Tibial nerve (tissue), 4 donors: ENCODE measurements at regions not wholly inside any gene's neighbourhood (a gene's known extent, or its start where the extent isn't known, plus 50 kb on each side); places are given as distances from the start of the nearest gene placed in this dataset.

Source experiments
- DNase-seq, 2 donors: peaks; one replicate each; pipeline ENCODE4 v3.0.0-alpha.2; 2019; ENCODE audit warnings: low spot score in 2 of 2
- H3K27ac ChIP-seq, 4 donors: fragments of 200-600 bp; sonication (generic) in 3 of 4; one replicate each; pipeline ENCODE4 v1.5.1; 2017 to 2019; ENCODE audit warnings: mild to moderate bottlenecking in 1 of 4
- H3K27me3 ChIP-seq, 2 donors: fragments of 200-600 bp; sonication (generic) in 1 of 2; one replicate each; pipeline versions ENCODE4 v1.5.1 to v1.6.0; 2017 to 2019
- H3K36me3 ChIP-seq, 3 donors: fragments of 200-600 bp; sonication (generic); one replicate each; pipeline ENCODE4 v1.5.1; 2018 to 2019
- H3K4me1 ChIP-seq, 4 donors: fragments of 200-600 bp; sonication (generic) in 3 of 4; one replicate each; pipeline ENCODE4 v1.5.1; 2017 to 2019
- H3K4me3 ChIP-seq, 4 donors: fragments of 200-600 bp; sonication (generic) in 3 of 4; one replicate each; pipeline ENCODE4 v1.5.1; 2017 to 2019; ENCODE audit warnings: mild to moderate bottlenecking in 1 of 4, moderate library complexity in 1 of 4
- H3K9me3 ChIP-seq, 4 donors: fragments of 200-600 bp; sonication (generic) in 3 of 4; one replicate each; pipeline ENCODE4 v1.5.1; 2017 to 2019
- EP300 ChIP-seq, 2 donors: sonication (generic); formaldehyde crosslinking; IDR thresholded peaks; one replicate each; pipeline ENCODE4 v1.6.1; 2017; ENCODE audit warnings: antibody characterized with exemption in 2 of 2, mild to moderate bottlenecking in 1 of 2
- POLR2A ChIP-seq, 2 donors: fragments of 450-650 bp; IDR thresholded peaks; one replicate each; pipeline ENCODE4 v1.6.1; 2017; ENCODE audit warnings: antibody characterized with exemption in 2 of 2, mild to moderate bottlenecking in 2 of 2, moderate library complexity in 2 of 2
- WGBS, 2 donors: methylation state at CpG; one replicate each; pipeline ENCODE4 v1.1.5; 2018; 5-methylcytosine and 5-hydroxymethylcytosine counted together
- TF ChIP-seq, protein P1 (sequence below), 5 experiments: fragments of 200-600 bp in 3 of 5; fragments of 450-650 bp in 2 of 5; sonication (generic) in 3 of 5; IDR thresholded peaks; one replicate each; pipeline ENCODE4 v1.5.1; 2016 to 2019; ENCODE audit warnings: antibody characterized with exemption in 5 of 5, mild to moderate bottlenecking in 3 of 5, moderate library complexity in 2 of 5

DNA sequence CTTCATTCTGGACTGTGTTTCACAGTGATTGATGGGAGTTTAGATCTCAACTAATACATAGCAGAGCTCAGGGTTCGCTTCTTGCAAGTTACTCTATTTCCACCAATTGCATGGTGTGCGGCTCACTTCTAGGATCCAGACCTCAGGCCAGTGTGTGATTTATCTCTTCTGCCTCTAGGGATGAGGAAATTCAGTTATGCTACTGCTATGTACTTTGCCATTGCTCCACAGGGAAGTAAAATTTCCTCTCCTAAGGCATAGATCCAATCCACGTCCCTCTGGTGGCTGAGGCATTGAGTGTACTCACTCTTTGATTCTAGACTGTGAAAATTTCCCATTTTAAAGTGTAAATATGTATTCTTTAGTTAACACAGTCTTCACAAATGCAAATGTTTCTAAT, 214.1 kb downstream of the HS3ST3B1 start:
- no peaks in the 10 kb centered on the region for H3K9me3 ChIP-seq
- TF ChIP-seq EP300 (IDR thresholded peaks at IDR 0.05) (no peak), POLR2A (IDR thresholded peaks at IDR 0.05) (no peak)
- TF ChIP-seq, protein P1, sequence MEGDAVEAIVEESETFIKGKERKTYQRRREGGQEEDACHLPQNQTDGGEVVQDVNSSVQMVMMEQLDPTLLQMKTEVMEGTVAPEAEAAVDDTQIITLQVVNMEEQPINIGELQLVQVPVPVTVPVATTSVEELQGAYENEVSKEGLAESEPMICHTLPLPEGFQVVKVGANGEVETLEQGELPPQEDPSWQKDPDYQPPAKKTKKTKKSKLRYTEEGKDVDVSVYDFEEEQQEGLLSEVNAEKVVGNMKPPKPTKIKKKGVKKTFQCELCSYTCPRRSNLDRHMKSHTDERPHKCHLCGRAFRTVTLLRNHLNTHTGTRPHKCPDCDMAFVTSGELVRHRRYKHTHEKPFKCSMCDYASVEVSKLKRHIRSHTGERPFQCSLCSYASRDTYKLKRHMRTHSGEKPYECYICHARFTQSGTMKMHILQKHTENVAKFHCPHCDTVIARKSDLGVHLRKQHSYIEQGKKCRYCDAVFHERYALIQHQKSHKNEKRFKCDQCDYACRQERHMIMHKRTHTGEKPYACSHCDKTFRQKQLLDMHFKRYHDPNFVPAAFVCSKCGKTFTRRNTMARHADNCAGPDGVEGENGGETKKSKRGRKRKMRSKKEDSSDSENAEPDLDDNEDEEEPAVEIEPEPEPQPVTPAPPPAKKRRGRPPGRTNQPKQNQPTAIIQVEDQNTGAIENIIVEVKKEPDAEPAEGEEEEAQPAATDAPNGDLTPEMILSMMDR (IDR thresholded peaks at IDR 0.05) = no peak
- 73 to 76% methylated on average over 3 of the region's 3 CpGs for WGBS, 2 donors
- no peaks in the 10 kb centered on the region for H3K27me3 ChIP-seq
- H3K36me3 ChIP-seq = no peaks in the 10 kb centered on the region
- no peak overlapping the region for H3K27ac ChIP-seq
- no peaks in the 10 kb centered on the region for H3K4me1 ChIP-seq
- DNase-seq = no peak
- no peak overlapping the region for H3K4me3 ChIP-seq

DNA sequence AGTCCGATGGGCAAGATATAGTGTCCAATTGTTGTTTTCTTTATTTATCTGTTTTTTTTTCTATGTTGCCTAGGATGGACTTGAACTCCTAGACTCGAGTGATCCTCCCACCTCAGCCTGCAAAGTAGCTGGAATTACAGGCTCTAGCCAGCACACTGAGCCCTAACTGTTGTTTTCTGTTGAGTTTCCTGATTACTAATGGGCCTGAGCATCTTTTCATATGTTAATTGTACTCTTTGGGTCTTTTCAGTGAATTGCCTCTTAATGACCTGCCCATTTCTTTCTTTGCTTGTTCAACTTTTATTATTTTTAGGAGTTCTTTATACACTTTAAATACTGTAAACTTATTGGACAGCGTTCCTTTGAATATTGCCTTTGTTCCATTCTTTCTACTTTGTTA, 213.0 kb downstream of the HS3ST3B1 start:
- Histone ChIP-seq H3K4me3 (no peak overlapping the region), H3K27ac (no peak overlapping the region), H3K36me3 (no peaks in the 10 kb centered on the region), H3K4me1 (no peaks in the 10 kb centered on the region), H3K27me3 (no peaks in the 10 kb centered on the region), H3K9me3 (peaks cover 0 to under 1% (median 0%) of the 10 kb centered on the region in 4 donors)
- 47 to 53% methylated on average over 3 of the region's 3 CpGs for WGBS, 2 donors
- TF ChIP-seq EP300 (IDR thresholded peaks at IDR 0.05) (no peak), POLR2A (IDR thresholded peaks at IDR 0.05) (no peak)
- TF ChIP-seq, protein P1 (IDR thresholded peaks at IDR 0.05) = no peak
- DNase-seq = no peak

DNA sequence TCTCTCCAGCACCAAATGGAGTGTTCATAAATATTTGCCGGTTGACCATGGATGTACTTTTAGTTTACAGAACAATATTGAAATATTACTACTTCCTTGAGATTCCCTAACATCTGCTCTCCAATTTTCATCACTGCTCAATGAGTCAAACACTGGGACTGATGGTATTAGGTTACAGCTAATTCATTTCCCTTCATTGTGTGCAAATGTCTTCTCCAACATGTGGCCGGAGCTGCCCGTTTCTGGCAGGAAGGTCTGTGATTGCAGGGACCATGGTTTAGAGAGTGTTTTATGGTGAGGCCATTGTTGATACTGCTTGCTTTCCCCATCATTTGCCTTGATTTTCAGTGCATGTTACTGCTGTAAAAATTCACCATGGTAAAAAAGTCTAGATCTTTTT, 209.3 kb downstream of the HS3ST3B1 start:
- H3K4me1 ChIP-seq = no peaks in the 10 kb centered on the region
- no peaks in the 10 kb centered on the region for H3K27me3 ChIP-seq
- H3K36me3 ChIP-seq = no peaks in the 10 kb centered on the region
- H3K27ac ChIP-seq = no peak overlapping the region
- no peak for TF ChIP-seq POLR2A (IDR thresholded peaks at IDR 0.05)
- TF ChIP-seq, protein P1 (IDR thresholded peaks at IDR 0.05) = no peak
- TF ChIP-seq EP300 (IDR thresholded peaks at IDR 0.05) = no peak
- peaks cover 0 to 3% (median 0%) of the 10 kb centered on the region in 4 donors for H3K9me3 ChIP-seq
- H3K4me3 ChIP-seq = no peak overlapping the region
- WGBS, 2 donors = 62 to 66% methylated on average over 3 of the region's 3 CpGs
- DNase-seq = no peak

DNA sequence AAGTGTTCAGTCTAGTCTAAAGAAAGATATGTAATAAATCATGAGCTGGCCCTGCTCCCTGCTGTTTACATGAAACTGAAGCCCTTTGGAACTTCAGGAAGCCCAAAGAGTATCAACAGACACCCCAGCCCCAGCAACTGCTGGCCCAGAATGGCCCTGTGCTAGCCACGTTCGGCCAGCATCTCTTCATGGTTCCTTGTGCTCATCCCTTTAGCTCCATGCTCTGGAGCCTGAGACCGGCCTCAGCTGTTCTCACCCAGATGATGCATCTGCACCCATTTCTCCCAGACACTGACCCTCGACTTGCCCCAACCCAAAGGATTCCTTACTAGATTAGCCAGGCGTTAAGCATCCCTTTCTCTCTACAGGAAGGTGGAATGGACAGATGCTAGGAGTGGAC, 207.3 kb downstream of the HS3ST3B1 start:
- H3K4me3 ChIP-seq = no peak overlapping the region
- H3K27ac ChIP-seq = no peak overlapping the region
- WGBS, 2 donors = 87 to 95% methylated on average over 5 of the region's 5 CpGs
- no peaks in the 10 kb centered on the region for H3K4me1 ChIP-seq
- H3K9me3 ChIP-seq = peaks cover 0 to 3% (median 0%) of the 10 kb centered on the region in 4 donors
- H3K27me3 ChIP-seq = no peaks in the 10 kb centered on the region
- DNase-seq = no peak
- TF ChIP-seq POLR2A (IDR thresholded peaks at IDR 0.05) (no peak), EP300 (IDR thresholded peaks at IDR 0.05) (no peak)
- TF ChIP-seq, protein P1 (IDR thresholded peaks at IDR 0.05) = no peak
- no peaks in the 10 kb centered on the region for H3K36me3 ChIP-seq

DNA sequence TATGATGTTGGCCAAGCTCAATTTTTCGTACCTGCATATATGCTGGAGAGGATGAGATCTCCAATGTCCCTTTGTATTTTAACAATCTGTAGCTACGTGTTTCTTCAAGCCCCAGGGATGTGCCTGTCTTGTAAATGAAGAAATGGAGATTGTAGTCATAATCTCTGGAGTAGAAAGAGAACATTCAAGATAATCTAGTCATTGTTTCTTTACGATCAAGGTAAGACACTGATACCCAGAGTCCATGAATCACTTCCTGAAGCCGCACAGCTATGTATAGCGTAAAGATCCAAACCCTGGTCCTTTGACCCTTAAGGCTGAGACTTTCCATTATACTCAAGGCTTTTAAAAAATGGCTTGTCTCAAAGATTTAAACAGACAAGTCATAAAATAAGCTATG, 205.5 kb downstream of the HS3ST3B1 start:
- TF ChIP-seq, protein P1 (IDR thresholded peaks at IDR 0.05) = no peak
- TF ChIP-seq EP300 (IDR thresholded peaks at IDR 0.05) = no peak
- TF ChIP-seq POLR2A (IDR thresholded peaks at IDR 0.05) = no peak
- no peaks in the 10 kb centered on the region for H3K36me3 ChIP-seq
- H3K9me3 ChIP-seq = peaks cover 0 to 3% (median 0%) of the 10 kb centered on the region in 4 donors
- H3K4me1 ChIP-seq = no peaks in the 10 kb centered on the region
- no peak overlapping the region for H3K27ac ChIP-seq
- no peak for DNase-seq
- H3K27me3 ChIP-seq = no peaks in the 10 kb centered on the region
- no peak overlapping the region for H3K4me3 ChIP-seq
- 68 to 79% methylated on average over 5 of the region's 5 CpGs for WGBS, 2 donors
